Parathyroid adenoma (tissue), 2 donors: ENCODE measurements at regions not wholly inside any gene's neighbourhood (a gene's known extent, or its start where the extent isn't known, plus 50 kb on each side); places are given as distances from the start of the nearest gene placed in this dataset.
A peak's percentile ranks its signal among the peaks of the same experiment; 100 is the strongest.

ENCODE experiments used
- H2AFZ ChIP-seq: fragments of 300-600 bp; sonication (generic); one replicate; pipeline ENCODE4 v1.7.0; 2017; ENCODE audit warnings: antibody characterized with exemption, mild to moderate bottlenecking
- H3K27ac ChIP-seq: fragments of 300-600 bp; sonication (generic); one replicate; pipeline ENCODE4 v1.7.0; 2017
- H3K27me3 ChIP-seq: fragments of 300-600 bp; sonication (generic); one replicate; pipeline ENCODE4 v1.7.0; 2017; ENCODE audit warnings: low read length; ENCODE audit not compliant: control insufficient read depth, insufficient read depth
- H3K36me3 ChIP-seq: fragments of 300-600 bp; sonication (generic); one replicate; pipeline ENCODE4 v1.7.0; 2017; ENCODE audit warnings: low read length; ENCODE audit not compliant: control insufficient read depth, insufficient read depth
- H3K4me1 ChIP-seq: fragments of 300-600 bp; sonication (generic); one replicate; pipeline ENCODE4 v1.7.0; 2017; ENCODE audit warnings: control low read depth
- H3K4me2 ChIP-seq: fragments of 300-600 bp; sonication (generic); one replicate; pipeline ENCODE4 v1.7.0; 2017; ENCODE audit warnings: low read length
- H3K4me3 ChIP-seq: fragments of 300-600 bp; sonication (generic); one replicate; pipeline ENCODE4 v1.7.0; 2017; ENCODE audit warnings: low read depth, low read length
- H3K79me2 ChIP-seq: fragments of 300-600 bp; sonication (generic); one replicate; pipeline ENCODE4 v1.7.0; 2017; ENCODE audit warnings: control low read depth
- H3K9ac ChIP-seq: fragments of 300-600 bp; sonication (generic); one replicate; pipeline ENCODE4 v1.7.0; 2017; ENCODE audit warnings: mild to moderate bottlenecking
- H3K9me3 ChIP-seq: fragments of 300-600 bp; sonication (generic); one replicate; pipeline ENCODE4 v1.7.0; 2017; ENCODE audit warnings: low read length; ENCODE audit not compliant: control insufficient read depth
- CTCF ChIP-seq: fragments of 300-600 bp; sonication (generic); IDR thresholded peaks from one replicate; pipeline ENCODE4 v1.7.0; 2017; ENCODE audit warnings: antibody characterized with exemption, mild to moderate bottlenecking
- donor health status: primary hyperparathyroidism.

- Histone ChIP-seq H3K4me1 (no peaks in the 10 kb centered on the region), H3K27me3 (no peaks in the 10 kb centered on the region), H2AFZ (no peak overlapping the region), H3K9ac (no peak overlapping the region), H3K9me3 (no peaks in the 10 kb centered on the region), H3K36me3 (no peaks in the 10 kb centered on the region), H3K79me2 (no peaks in the 10 kb centered on the region), H3K4me2 (no peak overlapping the region), H3K4me3 (no peak overlapping the region), H3K27ac (no peak overlapping the region)
- no peak for TF ChIP-seq CTCF
Measured at GRCh38 chr2:12584338-12584737, 132.4 kb upstream of the TRIB2 start.

- H3K4me3 ChIP-seq: no peak overlapping the region
- no peak overlapping the region for H3K4me2 ChIP-seq
- no peaks in the 10 kb centered on the region for H3K4me1 ChIP-seq
- H3K36me3 ChIP-seq: no peaks in the 10 kb centered on the region
- H3K9me3 ChIP-seq: no peaks in the 10 kb centered on the region
- H2AFZ ChIP-seq: no peak overlapping the region
- no peak for TF ChIP-seq CTCF
- H3K9ac ChIP-seq: no peak overlapping the region
- no peak overlapping the region for H3K27ac ChIP-seq
- H3K27me3 ChIP-seq: no peaks in the 10 kb centered on the region
- no peaks in the 10 kb centered on the region for H3K79me2 ChIP-seq
Measured at GRCh38 chr2:12585784-12586183, 131.0 kb upstream of the TRIB2 start.

GRCh38 chr2:12587228-12587627 lies 129.5 kb upstream of the TRIB2 start:
- Histone ChIP-seq H3K4me1 (no peaks in the 10 kb centered on the region), H3K9ac (no peak overlapping the region), H2AFZ (no peak overlapping the region), H3K9me3 (no peaks in the 10 kb centered on the region), H3K36me3 (no peaks in the 10 kb centered on the region), H3K27ac (no peak overlapping the region), H3K27me3 (no peaks in the 10 kb centered on the region), H3K4me3 (no peak overlapping the region), H3K79me2 (no peaks in the 10 kb centered on the region), H3K4me2 (no peak overlapping the region)
- no peak for TF ChIP-seq CTCF

- Histone ChIP-seq H3K4me2 (no peak overlapping the region), H3K27me3 (no peaks in the 10 kb centered on the region), H3K4me1 (no peaks in the 10 kb centered on the region), H3K9me3 (no peaks in the 10 kb centered on the region), H2AFZ (peak overlapping the region; percentile 44), H3K9ac (no peak overlapping the region), H3K27ac (no peak overlapping the region), H3K79me2 (no peaks in the 10 kb centered on the region), H3K4me3 (no peak overlapping the region), H3K36me3 (no peaks in the 10 kb centered on the region)
- TF ChIP-seq CTCF: no peak
Measured at GRCh38 chr2:12587729-12588522, 128.8 kb upstream of the TRIB2 start.

GRCh38 chr2:12588986-12589385 lies 127.8 kb upstream of the TRIB2 start:
- H3K27ac ChIP-seq: no peak overlapping the region
- H3K4me1 ChIP-seq: no peaks in the 10 kb centered on the region
- H3K9ac ChIP-seq: no peak overlapping the region
- TF ChIP-seq CTCF: no peak
- H3K27me3 ChIP-seq: no peaks in the 10 kb centered on the region
- no peaks in the 10 kb centered on the region for H3K79me2 ChIP-seq
- H3K4me3 ChIP-seq: no peak overlapping the region
- no peak overlapping the region for H3K4me2 ChIP-seq
- H2AFZ ChIP-seq: no peak overlapping the region
- H3K36me3 ChIP-seq: no peaks in the 10 kb centered on the region
- H3K9me3 ChIP-seq: no peaks in the 10 kb centered on the region
